ENCODE measurements at regions not wholly inside any gene's neighbourhood (a gene's known extent, or its start where the extent isn't known, plus 50 kb on each side); places are given as distances from the start of the nearest gene placed in this dataset.
A peak's percentile ranks its signal among the peaks of the same experiment; 100 is the strongest.

GRCh38 chr13:83716121-83716520 lies 166.2 kb downstream of the SLITRK1 start:
- peaks cover 2% of the 10 kb centered on the region; the same call in 1 of the 3 replicates for H3K9me3 Mint-ChIP-seq
- DNase-seq (ENCODE audit: low spot score) (peak; percentile 3), ATAC-seq (no peak)
- H3K9me2 ChIP-seq (ENCODE audit: insufficient read depth): peaks cover 9% of the 10 kb centered on the region; the same call in 1 of the 2 replicates
- no peak overlapping the region for H3K4me2 ChIP-seq
- H3K4me3 ChIP-seq: no peak overlapping the region
- no peak for TF ChIP-seq CREB1 (CRISPR knock-in tag; IDR thresholded peaks at IDR 0.05; ENCODE audit: low read depth)
- TF ChIP-seq ZNF462 (CRISPR knock-in tag; IDR thresholded peaks at IDR 0.05): no peak
- no peak for TF ChIP-seq EZH2phosphoT487 (IDR thresholded peaks at IDR 0.05; ENCODE audit: unreplicated experiment)
- TF ChIP-seq NANOG (IDR thresholded peaks at IDR 0.05; ENCODE audit: borderline replicate concordance): no peak
- no peak for TF ChIP-seq ZNF331 (CRISPR knock-in tag; IDR thresholded peaks at IDR 0.05; ENCODE audit: low read depth)
- TF ChIP-seq STAT1 (IDR thresholded peaks at IDR 0.05; ENCODE audit: unreplicated experiment): no peak
- TF ChIP-seq EZH2 (IDR thresholded peaks at IDR 0.05; ENCODE audit: low read depth, unreplicated experiment): no peak
- TF ChIP-seq JUNB (IDR thresholded peaks at IDR 0.05; ENCODE audit: unreplicated experiment): no peak
- TF ChIP-seq ZNF114 (CRISPR knock-in tag; IDR thresholded peaks at IDR 0.05): no peak
- no peak for TF ChIP-seq POLR2AphosphoS5 (IDR thresholded peaks at IDR 0.05; ENCODE audit: low read depth)
- TF ChIP-seq ETS1 (IDR thresholded peaks at IDR 0.05): no peak
- TF ChIP-seq, protein P1, sequence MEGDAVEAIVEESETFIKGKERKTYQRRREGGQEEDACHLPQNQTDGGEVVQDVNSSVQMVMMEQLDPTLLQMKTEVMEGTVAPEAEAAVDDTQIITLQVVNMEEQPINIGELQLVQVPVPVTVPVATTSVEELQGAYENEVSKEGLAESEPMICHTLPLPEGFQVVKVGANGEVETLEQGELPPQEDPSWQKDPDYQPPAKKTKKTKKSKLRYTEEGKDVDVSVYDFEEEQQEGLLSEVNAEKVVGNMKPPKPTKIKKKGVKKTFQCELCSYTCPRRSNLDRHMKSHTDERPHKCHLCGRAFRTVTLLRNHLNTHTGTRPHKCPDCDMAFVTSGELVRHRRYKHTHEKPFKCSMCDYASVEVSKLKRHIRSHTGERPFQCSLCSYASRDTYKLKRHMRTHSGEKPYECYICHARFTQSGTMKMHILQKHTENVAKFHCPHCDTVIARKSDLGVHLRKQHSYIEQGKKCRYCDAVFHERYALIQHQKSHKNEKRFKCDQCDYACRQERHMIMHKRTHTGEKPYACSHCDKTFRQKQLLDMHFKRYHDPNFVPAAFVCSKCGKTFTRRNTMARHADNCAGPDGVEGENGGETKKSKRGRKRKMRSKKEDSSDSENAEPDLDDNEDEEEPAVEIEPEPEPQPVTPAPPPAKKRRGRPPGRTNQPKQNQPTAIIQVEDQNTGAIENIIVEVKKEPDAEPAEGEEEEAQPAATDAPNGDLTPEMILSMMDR (conservative IDR thresholded peaks at IDR 0.05; ENCODE audit: low read depth in 2 of 2): no peak
- no peak for TF ChIP-seq REST (IDR thresholded peaks at IDR 0.05; ENCODE audit: unreplicated experiment)
- H4K20me1 ChIP-seq (replicated peaks; ENCODE audit: insufficient read depth): no peaks in the 10 kb centered on the region
- peak overlapping the region; percentile 63; the same call in 1 of the 2 replicates for H2AFZ ChIP-seq
- H3K4me3 Mint-ChIP-seq: no peak overlapping the region
- H3K36me3 Mint-ChIP-seq (ENCODE audit: low read depth): no peaks in the 10 kb centered on the region; the same call in 2 of the 3 replicates
- no peaks in the 10 kb centered on the region for H3K27me3 Mint-ChIP-seq (ENCODE audit: insufficient read depth, low read depth, poor library complexity)
- H3K27ac Mint-ChIP-seq: no peak overlapping the region
- no peak overlapping the region for H3K27ac ChIP-seq (ENCODE audit: low read depth)
- H3F3A ChIP-seq (replicated peaks; ENCODE audit: low read depth): no peaks in the 10 kb centered on the region
- H3K4me1 Mint-ChIP-seq: peaks cover 16% of the 10 kb centered on the region
- H3K36me3 ChIP-seq (ENCODE audit: insufficient read depth): no peaks in the 10 kb centered on the region
- peaks cover 14% of the 10 kb centered on the region for H3K4me1 ChIP-seq (ENCODE audit: insufficient read depth)
- no peaks in the 10 kb centered on the region for H3K79me2 ChIP-seq (replicated peaks; ENCODE audit: insufficient read depth)
- H3K27me3 ChIP-seq (ENCODE audit: insufficient read depth): no peaks in the 10 kb centered on the region
